RPMI8226 (cell line): ENCODE measurements at regions not wholly inside any gene's neighbourhood (a gene's known extent, or its start where the extent isn't known, plus 50 kb on each side); places are given as distances from the start of the nearest gene placed in this dataset.

Source experiments
- DNase-seq: peaks from one replicate; pipeline ENCODE4 v3.0.0-alpha.2; 2015

GRCh38 chr15:70469651-70470555 lies 293.5 kb downstream of the UACA start:
- DNase-seq = no peak

GRCh38 chr15:70469182-70469581 lies 294.2 kb downstream of the UACA start:
- no peak for DNase-seq

DNA sequence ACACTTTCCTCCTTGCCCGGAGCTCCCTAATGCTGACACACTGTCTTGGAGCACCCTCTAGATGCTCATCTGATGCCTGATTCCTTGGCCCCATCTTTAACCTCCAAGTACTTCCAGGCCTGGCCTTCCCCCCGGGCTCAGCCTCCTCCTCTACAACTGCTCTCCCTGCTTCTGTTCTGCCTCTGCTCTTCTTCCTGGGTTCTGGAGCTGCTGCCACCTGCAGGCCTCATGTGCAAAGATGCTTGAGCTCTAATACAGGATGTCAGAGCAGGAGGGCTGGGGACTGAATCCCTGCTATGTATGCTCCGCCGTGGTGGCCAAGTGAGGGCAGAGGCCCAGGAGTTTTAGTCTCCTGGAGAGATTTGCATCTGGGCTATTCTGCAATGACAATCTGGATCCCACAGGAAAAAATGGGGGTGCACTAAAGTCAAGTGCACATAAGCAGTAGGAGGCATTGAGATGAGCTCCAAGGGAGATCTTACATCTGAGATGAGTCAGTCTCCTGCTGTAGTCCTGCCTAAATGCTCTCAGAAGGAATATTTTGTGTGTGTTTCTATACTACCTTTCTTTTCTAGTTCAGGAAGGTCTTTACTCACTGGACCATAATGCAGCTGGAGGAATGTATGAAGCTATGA lies 296.3 kb downstream of the UACA start:
- peak; percentile 82 for DNase-seq

- DNase-seq = peak; percentile 56
These were observed 297.1 kb downstream of the UACA start for GRCh38 chr15:70466305-70466704.

GRCh38 chr15:70465812-70466211 lies 297.5 kb downstream of the UACA start:
- DNase-seq = no peak

DNA sequence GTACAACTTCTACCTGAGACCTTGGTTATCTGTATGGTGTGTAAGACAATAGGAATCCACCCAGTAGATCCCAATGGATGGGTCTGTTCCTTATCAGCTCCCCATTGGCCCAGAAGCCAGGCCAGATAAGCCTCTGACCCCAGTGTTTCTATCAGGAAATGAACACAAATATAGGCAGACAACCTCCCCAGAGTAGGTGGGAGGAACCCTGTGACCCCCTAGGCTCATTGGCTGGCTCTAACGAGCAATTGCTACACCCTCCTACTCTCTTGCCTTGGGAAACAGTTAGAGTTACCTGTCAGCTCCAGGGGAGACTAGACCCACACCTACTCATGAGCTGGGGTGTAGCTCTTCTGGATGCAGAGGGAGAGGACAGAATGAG lies 299.9 kb downstream of the UACA start:
- no peak for DNase-seq

DNA sequence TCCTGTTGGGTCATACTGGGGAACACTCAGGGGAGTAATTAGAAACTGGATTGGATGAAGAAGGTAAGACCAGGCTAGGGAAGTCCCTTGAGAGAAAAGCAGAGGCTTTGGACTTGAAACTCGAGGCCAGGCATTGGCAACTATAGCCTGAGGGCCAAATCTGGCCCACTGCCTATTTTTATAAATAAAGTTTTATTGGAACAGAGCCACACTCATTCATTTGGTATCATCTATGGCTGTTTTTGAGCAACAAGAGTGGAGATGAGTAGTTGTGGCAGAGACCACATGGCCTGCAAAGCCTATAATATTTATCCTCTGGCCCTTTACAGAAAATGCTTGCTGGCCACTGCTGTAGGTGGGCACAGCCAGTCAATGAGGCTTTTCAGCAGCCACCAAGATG lies 301.4 kb downstream of the UACA start:
- no peak for DNase-seq

- DNase-seq = no peak
These were observed 302.3 kb downstream of the UACA start for GRCh38 chr15:70461017-70461416.

DNA sequence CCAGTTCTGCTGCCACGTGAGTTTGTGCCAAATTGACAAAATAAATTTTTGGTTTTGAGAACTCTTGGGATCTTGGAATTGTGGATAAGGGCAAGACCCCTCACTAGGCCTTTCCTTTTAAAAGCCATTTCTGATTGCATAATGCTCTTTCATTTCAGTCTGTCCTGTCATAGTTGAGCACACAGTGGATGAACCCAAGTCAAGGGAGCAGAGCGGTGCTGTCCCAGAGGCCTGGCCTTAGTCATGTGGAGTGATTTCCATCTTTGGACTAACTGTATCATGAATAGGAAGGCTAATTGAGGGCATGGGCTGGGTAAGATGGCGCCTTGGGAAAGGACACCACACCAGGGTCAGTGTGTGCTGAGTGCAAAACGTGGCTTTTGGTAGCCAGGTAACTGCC lies 304.0 kb downstream of the UACA start:
- no peak for DNase-seq

GRCh38 chr15:70453766-70454165 lies 309.6 kb downstream of the UACA start:
- no peak for DNase-seq

DNA sequence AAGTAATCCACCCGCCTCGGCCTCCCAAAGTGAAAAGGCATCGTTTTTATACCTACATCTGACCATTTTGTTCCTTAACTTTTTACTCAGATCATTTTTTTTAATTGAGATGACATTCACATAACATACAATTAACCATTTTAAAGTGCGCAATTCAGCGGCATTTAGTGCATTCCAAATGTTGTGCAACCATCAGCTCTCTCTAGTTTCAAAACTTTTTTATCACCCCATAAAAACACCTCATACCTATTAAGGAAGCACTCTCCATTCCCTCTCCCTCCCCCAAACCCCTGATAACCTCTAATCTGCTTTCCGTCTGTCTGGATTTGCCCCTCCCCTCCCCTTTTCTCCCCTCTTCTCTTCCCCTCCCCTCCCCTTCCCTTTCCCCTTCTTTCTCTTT lies 310.1 kb downstream of the UACA start:
- no peak for DNase-seq

- peak; percentile 90 for DNase-seq
These were observed 311.3 kb downstream of the UACA start for GRCh38 chr15:70451821-70452653.

GRCh38 chr15:70450142-70450443 lies 313.3 kb downstream of the UACA start:
- no peak for DNase-seq

DNA sequence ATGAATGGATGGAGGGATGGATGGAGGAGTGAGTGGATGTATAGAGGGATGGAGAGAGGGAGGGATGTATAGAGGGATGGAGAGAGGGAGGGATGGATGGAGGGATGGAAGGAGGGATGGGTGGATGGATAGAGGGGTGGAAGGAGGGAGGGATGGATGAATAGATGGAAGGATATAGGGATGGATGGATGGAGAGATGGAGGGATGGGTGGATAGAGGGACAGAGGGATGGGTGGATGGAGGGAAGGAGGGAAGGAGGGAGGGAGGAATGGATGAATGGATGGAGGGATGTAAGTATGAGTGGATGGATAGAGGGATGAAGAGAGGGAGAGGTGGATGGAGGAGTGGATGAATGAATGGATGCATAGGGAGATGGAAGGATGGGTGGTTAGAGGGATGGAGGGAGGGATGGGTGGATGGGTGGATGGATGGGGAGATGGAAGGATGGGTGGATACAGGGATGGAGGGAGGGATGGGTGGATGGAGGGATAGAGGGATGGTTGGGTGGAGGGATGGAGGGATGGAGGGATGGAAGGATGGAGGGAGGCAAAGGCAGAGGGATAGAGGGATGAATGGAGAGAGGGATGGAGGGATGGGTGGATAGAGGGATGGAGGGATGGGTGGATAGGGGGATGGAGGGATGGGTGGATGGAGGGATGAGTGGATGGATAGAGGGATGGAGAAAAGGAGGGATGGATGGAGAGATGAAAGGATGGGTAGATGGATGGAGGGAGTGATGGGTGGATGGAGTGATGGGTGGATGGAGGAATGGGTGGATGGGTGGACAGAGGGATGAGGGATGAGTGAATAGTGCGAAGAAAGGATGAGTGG lies 313.8 kb downstream of the UACA start:
- no peak for DNase-seq

GRCh38 chr15:70447928-70448698 lies 315.2 kb downstream of the UACA start:
- peak; percentile 17 for DNase-seq

DNA sequence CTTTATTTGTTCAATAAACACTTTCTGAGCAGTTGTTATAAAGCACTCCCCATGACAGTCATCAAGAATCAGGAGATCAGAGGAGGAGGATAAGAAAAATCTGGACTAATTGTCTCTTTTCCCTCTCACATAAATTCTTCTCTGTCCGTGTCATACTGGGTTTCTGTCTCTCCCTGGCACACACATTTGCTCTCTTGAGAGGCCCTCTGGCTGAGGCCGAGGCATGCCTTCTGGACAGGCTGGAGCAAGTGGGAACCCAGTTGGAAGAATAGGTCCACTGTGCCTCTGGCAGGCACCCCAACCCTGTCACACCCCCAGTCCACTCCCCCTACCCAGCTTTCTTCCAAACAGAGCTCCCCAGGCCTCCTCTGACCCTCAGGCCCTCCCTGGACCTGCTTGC lies 315.8 kb downstream of the UACA start:
- DNase-seq = no peak

DNA sequence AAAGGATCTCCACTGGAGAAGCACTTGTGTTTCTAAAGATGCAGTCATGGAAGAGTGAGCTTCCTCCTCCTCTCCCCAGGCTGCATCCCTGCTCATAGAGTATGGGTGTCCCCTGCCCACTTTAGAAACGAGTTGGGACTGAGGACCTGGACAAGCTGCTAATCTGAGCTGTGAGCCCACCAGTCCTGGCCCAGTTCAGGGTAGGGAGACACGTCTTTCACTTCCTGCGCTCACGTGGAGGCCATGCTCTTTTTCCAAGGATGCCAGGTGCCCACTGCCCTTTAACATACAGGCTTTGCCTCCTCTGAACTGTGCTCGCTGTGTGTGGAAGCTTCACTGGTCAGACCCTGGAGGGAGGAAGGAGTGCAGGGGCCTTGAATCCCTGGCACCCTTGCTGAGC lies 316.3 kb downstream of the UACA start:
- no peak for DNase-seq

GRCh38 chr15:70443486-70444273 lies 319.7 kb downstream of the UACA start:
- no peak for DNase-seq

GRCh38 chr15:70442616-70443321 lies 320.6 kb downstream of the UACA start:
- DNase-seq = no peak

- no peak for DNase-seq
These were observed 321.1 kb downstream of the UACA start for GRCh38 chr15:70442211-70442610.
